Lower lobe of right lung (tissue), 2 donors: ENCODE measurements at regions not wholly inside any gene's neighbourhood (a gene's known extent, or its start where the extent isn't known, plus 50 kb on each side); places are given as distances from the start of the nearest gene placed in this dataset.

Source experiments
- ATAC-seq, 2 donors: fragments of 200-7000 bp; cut with Tn5 transposase; one replicate each; pipeline ENCODE4 v1.9.1; 2020 to 2022; ENCODE audit warnings: mild to moderate bottlenecking in 2 of 2, moderate library complexity in 2 of 2
- DNase-seq: peaks from one replicate; pipeline ENCODE4 v3.0.0-alpha.2; 2020
- H3K27ac ChIP-seq: fragments of 200-600 bp; one replicate; pipeline ENCODE4 v1.8.0; 2022
- H3K27me3 ChIP-seq: fragments of 200-600 bp; one replicate; pipeline ENCODE4 v1.8.0; 2022; ENCODE audit warnings: low read depth
- H3K36me3 ChIP-seq: fragments of 200-600 bp; one replicate; pipeline ENCODE4 v1.8.0; 2022; ENCODE audit warnings: mild to moderate bottlenecking
- H3K4me1 ChIP-seq: fragments of 200-600 bp; one replicate; pipeline ENCODE4 v1.8.0; 2022
- H3K4me3 ChIP-seq: fragments of 200-600 bp; one replicate; pipeline ENCODE4 v1.8.0; 2022; ENCODE audit warnings: mild to moderate bottlenecking
- H3K9me3 ChIP-seq: fragments of 200-600 bp; one replicate; pipeline ENCODE4 v1.8.0; 2022
- CTCF ChIP-seq: fragments of 200-600 bp; IDR thresholded peaks from one replicate; pipeline ENCODE4 v1.8.0; 2022; ENCODE audit warnings: antibody characterized with exemption, mild to moderate bottlenecking
- intact Hi-C: fragments of 100-400 bp; cut with DNase I; formaldehyde crosslinking; loops from one replicate; pipeline ENCODE4 v1.11.0; 2022
- donor health status: DM: no; HTN: yes; CAD: no; lungs with severe emphysema.

- H3K27me3 ChIP-seq = no peaks in the 10 kb centered on the region
- no peaks in the 10 kb centered on the region for H3K4me1 ChIP-seq
- no peaks in the 10 kb centered on the region for H3K36me3 ChIP-seq
- no peak overlapping the region for H3K27ac ChIP-seq
- TF ChIP-seq CTCF = no peak
- DNase-seq (no peak), ATAC-seq (no peak)
- no peaks in the 10 kb centered on the region for H3K9me3 ChIP-seq
- intact Hi-C loops = no loop called here
- no peak overlapping the region for H3K4me3 ChIP-seq
Measured at GRCh38 chr2:41985573-41986095, 62.2 kb upstream of the PKDCC start.

- no peaks in the 10 kb centered on the region for H3K27me3 ChIP-seq
- H3K27ac ChIP-seq = no peak overlapping the region
- no peak for DNase-seq
- no peak for TF ChIP-seq CTCF
- H3K36me3 ChIP-seq = no peaks in the 10 kb centered on the region
- H3K4me3 ChIP-seq = no peak overlapping the region
- no peak for ATAC-seq
- no peaks in the 10 kb centered on the region for H3K4me1 ChIP-seq
- intact Hi-C loops = no loop called here
- H3K9me3 ChIP-seq = no peaks in the 10 kb centered on the region
Measured at GRCh38 chr2:41989501-41990180, 58.2 kb upstream of the PKDCC start.

GRCh38 chr2:41990245-41990644 lies 57.6 kb upstream of the PKDCC start:
- H3K27ac ChIP-seq = no peak overlapping the region
- no peaks in the 10 kb centered on the region for H3K9me3 ChIP-seq
- H3K27me3 ChIP-seq = no peaks in the 10 kb centered on the region
- ATAC-seq (no peak), DNase-seq (no peak)
- H3K4me3 ChIP-seq = no peak overlapping the region
- no peaks in the 10 kb centered on the region for H3K4me1 ChIP-seq
- intact Hi-C loops = no loop called here
- no peaks in the 10 kb centered on the region for H3K36me3 ChIP-seq
- no peak for TF ChIP-seq CTCF

- Histone ChIP-seq H3K4me3 (no peak overlapping the region), H3K27me3 (no peaks in the 10 kb centered on the region), H3K36me3 (no peaks in the 10 kb centered on the region), H3K4me1 (no peaks in the 10 kb centered on the region), H3K9me3 (no peaks in the 10 kb centered on the region), H3K27ac (no peak overlapping the region)
- peak; percentile 16 to 21 for ATAC-seq
- DNase-seq = no peak
- intact Hi-C loops = no loop called here
- no peak for TF ChIP-seq CTCF
Measured at GRCh38 chr2:41990688-41991087, 57.1 kb upstream of the PKDCC start.

GRCh38 chr2:41992056-41992642 lies 55.7 kb upstream of the PKDCC start:
- H3K9me3 ChIP-seq = no peaks in the 10 kb centered on the region
- H3K4me1 ChIP-seq = no peaks in the 10 kb centered on the region
- DNase-seq (no peak), ATAC-seq (no peak)
- H3K36me3 ChIP-seq = no peaks in the 10 kb centered on the region
- H3K27ac ChIP-seq = no peak overlapping the region
- no peak for TF ChIP-seq CTCF
- no peak overlapping the region for H3K4me3 ChIP-seq
- no peaks in the 10 kb centered on the region for H3K27me3 ChIP-seq
- intact Hi-C loops = no loop called here
